Hindlimb muscle (tissue), 1 donor: ENCODE measurements at regions not wholly inside any gene's neighbourhood (a gene's known extent, or its start where the extent isn't known, plus 50 kb on each side); places are given as distances from the start of the nearest gene placed in this dataset.

ENCODE experiments used
- DNase-seq: peaks from one replicate; pipeline ENCODE4 v3.0.0-alpha.2; 2013

DNA sequence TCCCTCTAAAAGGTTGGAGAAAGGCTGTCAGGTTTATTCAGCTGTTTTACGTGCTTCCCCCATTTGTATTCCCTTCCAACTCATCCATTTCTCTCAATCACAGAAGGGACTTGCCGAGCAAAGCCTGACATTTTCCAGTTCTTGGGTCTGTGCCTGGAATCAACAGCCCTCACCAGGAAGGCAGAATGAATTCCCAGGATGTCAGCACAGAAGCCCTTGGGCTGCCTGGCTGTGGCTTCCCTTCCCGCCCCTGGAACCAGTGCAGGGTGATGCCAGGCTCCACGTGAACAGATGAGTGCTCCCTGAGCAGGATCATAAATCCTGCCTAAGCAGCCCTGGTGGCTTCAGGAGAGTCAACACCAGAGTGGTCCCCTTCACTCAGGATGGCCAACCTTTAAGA, 86.1 kb upstream of the CD83 start:
- no peak for DNase-seq

DNA sequence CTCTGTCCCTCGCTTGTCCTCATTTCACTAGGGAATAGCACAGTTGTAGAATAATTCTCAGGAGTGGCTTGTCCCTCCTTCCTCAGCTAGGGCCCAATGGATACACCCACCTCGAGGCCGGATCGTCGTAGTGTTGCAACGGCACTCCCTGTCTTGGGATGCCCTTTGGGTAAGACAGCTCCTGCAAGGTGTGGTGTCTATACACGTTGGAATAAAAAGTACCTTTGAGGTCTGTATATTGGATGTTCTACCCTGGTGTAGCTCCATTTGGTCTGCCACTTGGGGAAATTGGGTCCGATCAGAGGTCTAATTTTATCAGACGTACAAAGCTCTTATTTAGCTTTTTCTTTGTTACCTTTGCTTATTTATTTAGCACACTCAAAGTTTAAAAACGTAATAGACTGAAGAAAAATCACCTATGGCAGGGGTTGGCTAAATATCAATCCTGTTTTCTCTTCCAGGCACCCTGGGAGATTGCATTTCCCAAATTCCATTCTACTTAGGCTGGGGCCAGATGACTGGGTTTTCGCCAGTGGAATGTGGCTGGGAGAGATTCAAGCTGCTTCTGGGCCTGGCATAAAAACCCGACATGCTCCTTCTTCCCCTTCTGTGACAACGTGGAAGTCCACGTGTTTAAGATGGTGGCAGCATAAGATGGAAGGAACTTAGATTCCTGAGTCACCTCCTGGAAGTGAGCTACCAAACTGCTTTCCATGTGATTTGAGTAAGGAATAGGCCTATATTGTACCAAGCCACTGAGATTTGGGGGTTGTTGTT, 82.3 kb upstream of the CD83 start:
- DNase-seq = no peak

DNA sequence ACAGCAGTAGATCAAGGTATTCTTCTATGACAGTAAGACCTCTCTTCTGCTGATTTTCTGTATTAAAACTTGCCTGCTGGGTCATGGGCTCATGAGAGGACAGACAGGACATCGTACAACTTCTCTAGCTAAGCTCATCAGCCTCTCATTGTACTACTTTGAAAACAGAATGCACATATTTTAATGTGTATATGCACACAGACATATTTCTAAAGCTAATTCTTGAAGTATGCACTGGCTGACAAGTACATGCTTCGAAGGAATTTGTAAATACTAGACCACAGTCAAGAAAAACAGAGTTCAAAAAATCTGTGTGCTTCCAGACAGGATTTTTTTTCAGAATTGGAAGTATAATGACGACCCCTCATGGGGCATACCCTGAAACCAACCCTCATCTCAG, 81.7 kb upstream of the CD83 start:
- no peak for DNase-seq

DNA sequence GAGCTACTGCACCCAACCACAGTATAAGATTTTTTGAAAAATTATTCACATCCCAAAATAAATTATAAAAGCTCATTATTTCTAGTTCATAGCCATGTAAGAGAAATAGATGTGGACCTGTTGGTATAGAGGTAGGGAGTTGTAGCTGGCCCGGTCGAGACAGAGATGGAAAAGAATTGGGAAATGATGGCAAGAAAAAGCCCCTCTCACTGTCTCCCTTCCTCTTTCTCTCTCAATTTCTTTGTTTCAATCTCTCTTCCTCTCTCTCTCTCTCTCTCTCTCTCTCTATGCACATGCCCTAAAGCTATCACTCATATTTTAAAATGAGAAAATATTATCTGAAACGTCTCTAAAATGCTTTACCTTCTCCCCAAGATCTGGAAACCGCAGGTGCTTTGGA, 80.7 kb upstream of the CD83 start:
- no peak for DNase-seq

DNA sequence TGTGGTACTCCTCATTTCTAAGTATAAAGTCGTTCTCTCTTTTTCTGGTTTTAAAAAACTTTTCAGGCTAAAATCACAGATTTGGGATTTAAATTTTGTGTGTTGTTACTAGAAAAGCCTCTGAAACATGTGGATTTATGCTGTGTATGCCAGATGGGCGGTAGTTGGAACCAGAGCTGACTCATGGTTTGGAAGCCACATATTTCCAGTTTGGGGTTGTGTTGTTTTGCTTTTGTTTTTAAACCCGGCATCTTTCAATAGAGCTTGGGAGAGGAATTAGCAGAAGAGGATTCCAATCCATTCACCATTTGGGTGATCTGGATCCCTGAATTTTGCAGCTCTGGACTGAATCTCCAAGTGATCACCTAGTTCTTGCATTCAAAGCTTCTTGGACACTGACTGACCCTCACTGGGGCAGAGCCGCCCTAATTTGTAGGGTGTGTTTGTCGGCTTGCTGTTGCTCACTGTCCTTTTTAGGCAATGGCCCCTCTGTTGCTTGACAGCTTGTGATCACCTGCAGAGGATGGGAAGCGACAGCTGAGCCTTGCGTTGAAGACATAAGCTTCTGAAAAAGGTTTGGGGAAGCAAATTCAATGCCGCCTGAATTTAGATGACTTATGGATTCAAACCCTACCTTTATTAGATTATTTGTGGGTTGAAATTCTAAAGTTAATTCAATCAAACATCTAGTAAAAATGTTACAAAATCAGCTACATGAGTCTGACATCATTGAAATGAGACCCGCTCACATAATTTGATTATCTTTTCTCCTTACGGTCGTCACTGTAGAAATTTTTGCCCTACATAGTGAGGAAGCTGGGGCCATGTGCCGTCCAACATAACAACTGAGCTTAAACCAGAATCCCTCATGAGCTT, 79.9 kb upstream of the CD83 start:
- peak; percentile 45 for DNase-seq

DNA sequence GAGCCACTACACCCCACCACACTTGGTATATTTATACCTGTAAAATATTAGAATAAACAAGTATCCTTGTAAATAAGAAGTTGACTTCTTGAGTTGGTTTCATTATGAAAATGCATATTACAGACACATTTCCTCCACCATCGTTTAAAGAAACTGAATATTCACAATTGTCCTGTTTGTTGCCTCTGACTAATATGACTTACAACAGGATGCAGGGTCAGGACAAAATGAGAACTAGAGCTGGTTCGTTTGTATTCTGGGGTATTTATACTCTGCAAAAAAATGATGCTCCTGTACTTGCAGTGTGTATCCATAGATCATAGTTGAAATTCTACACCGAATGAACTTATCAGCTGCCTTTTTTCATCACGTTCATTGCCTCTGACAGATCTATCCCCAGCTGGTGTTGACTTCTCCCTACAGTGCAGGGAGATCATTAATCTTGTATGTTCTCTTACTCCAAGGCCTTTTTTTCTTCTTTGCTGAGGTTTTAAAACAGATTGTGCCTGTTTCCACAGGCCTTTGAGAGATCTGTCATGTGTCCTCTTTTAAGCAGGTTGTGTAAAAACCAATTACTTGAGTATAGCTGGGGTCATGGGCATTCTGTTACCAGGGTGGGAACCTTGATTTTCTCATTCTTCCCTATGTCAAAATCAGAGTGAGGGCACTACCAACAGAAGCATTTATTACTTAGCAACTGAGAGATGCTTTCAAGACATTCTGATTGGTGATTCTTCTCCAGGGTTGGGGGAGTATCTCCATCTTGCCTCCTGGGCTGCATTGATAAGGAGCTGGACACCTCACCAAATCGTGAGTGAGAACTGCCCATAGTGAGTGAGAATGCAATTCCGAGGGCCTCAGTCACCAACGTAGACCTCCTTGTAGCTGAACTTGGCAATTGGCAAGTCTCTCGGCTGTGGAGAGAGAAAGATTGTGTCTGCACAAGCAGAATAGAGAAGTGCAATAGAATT, 78.8 kb upstream of the CD83 start:
- no peak for DNase-seq

DNA sequence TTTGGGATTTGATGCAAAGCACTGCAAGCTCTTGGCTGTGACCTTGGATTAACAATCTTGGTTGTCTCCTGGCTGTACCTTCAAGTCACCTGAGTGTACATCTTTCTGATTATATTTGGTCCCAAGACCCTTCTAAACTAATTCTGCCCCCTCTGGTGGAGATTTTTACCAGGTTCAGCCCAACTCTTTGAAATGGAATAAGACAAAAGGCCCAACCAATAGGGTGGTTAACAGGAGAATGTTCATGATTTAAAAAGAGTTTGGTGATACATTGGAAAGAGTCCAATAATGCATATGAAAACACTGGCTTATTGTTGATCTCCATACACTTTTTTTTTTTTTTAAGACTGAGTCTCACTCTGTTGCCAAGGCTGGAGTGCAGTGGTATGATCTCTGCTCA, 77.5 kb upstream of the CD83 start:
- no peak for DNase-seq

DNA sequence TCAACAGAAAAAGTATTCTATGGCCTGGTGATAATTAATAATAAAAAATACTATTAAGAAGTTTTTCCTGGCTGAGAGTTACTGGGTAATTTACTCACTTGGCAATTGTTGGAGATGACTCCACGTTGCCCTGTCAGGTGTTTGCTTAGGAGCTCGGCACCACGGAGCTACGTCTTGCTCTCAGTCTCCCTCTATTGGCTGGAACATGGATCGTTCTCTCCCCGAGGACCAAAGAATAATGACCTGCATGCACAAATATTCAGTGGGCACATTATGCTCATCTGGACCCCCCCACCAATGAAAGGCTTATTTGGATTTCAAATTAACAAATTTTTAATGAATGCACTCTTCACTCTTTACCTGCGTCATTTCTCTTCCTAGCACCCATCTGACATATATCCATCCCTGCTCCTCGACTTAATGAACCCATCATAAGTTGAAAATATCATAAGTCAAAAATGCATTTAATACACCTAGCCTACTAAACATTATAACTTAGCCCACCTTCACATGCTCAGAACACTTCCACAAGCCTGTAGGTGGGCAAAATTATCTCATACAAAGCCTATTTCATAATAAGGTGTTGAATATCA, 71.0 kb upstream of the CD83 start:
- DNase-seq = no peak

DNA sequence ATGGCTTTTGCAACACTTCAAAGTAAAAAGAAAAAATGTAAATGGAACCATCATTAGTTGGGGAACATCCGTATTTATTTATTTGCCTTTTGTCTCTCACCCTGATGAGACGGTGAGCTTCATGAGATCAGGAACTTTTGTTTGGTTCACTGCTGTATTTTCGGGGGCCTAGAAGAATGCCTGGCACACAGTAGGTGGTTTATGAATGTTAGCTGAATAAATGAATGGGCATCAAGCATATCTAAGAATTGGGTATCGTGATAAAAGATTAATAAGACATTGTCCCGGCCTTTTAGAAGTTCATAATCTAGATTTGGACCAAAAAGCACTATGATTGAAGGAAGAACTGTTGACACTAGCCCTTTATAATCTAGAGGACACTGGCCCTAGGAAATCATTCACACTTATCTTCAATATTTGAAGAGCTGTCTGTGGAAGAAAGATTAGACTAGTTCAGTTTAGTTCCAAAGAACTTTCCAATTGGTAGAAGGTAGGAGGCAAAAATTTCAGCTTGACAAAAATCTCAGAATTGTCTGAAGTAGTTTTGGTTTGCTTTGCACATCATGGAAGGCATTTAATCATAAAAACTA, 70.3 kb upstream of the CD83 start:
- no peak for DNase-seq

DNA sequence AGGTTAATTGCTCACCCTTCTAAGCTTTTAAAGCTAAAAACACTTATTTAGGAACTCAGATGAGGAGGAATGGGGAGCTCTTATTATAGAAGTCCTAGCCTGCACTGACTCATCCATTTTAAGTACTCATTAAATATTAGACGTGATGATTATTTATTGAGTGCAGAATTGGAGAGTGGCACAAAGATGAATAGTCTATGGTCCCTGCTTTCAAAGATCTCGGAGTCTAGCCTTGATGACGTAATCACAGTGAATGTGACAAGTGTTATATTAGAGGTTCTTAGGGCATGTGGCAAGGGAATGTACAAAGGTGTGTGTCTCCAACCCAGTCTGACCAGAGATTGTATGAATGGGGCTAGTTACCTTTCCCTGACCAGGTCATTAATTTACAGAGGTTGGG, 68.7 kb upstream of the CD83 start:
- DNase-seq = no peak

DNA sequence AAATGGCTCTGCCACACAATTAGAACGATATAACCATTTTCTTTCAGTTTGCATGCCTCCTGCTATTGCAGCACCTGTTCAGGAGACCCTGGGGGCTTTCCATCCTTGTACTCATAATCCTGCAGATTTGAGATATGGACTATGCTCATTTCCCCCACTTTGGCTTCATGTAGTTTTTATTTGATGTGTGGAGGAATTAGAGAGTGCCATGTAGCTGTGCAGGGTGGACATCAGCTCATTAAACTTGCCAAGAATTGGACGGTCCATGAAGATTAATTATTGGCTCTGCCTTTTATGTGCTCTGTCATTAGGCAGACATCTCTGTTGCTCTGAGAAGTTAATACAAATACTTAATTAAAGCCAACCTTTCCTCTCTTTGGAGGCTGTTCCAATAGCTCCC, 66.2 kb upstream of the CD83 start:
- DNase-seq = no peak

DNA sequence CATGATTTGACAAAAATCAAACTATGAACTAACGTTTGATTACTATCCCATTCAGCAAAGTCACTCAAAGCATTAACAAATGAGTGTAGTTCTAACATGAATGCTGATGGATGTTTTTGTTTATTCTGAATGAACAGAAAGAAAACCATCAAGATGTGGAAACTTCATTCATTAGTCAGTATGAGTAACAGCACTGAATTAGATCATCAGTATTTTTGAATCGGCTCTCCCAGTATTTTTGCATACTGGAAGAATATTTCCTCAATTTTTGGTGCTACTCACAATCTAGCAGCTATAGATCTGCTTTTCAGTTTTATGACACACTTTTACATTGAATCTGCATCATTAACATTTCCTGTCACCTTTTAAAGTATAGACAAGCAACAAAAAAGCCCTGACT, 63.8 kb upstream of the CD83 start:
- no peak for DNase-seq

DNA sequence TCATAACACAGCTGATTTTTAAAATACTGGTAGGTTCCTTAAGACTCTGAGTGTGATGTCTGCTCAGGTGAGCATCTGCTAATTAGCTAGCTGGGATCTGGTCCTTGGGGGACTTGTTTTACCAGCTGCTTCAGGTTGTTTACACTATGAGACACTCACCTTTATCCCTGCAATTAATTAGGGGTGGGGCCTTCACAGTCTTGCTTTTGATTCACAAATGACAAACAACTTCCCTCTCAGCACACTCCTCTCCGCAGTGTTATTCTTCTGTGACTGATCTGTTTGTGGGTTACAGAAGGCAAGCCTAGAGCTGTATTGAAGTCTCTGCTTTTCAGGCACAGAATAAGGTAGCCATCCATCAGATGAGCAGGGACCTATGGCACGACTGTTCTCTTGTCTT, 62.0 kb upstream of the CD83 start:
- DNase-seq = no peak

DNA sequence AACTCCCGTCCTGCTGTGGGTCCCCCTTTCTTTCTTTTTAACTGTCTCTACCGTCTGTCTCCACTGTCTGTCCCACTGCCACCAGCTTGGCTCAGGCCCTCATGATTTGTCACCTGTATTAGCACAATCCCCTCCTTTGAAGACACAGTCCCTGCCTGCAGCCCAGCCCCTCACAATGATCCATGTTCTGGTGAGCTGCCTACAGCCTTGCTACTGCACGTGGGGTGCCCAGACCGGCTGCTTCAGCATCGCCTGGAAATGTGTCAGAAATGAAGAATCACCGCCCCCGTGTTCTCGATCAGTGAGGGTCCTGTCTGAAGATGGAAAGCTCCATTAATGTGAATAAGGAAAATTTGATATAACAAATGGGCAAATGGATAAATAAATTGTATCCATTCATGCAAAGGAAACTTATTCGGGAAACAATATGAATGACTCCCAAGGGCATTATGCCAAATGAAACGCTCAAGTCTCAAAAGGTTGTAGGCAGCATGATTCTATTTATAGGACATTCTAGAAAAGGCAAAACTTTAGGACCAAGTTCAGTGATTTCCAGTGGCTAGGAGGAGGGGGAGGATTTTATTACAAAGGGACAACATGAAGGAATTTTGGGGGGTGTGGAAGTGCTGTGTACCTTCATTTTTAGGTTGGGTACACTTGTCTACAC, 59.4 kb upstream of the CD83 start:
- no peak for DNase-seq

DNA sequence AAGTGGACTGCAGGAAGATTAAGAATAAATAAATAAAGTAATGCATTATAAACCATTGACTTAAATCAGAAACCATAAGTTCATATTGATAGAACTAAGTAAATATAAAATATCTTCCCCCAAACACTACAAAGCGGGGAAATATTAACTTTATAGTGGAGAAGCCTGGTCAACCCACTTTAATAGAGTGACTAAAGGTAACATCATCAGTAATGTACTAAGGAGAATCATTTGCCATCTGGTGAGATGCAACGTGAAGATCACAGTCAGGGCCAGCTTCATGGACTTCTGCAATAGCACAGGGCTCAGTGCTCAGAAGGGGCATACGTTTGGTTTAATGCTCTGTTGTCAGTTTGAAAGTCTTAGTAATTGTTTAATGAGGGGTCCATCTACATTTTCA, 58.8 kb upstream of the CD83 start:
- DNase-seq = no peak

DNA sequence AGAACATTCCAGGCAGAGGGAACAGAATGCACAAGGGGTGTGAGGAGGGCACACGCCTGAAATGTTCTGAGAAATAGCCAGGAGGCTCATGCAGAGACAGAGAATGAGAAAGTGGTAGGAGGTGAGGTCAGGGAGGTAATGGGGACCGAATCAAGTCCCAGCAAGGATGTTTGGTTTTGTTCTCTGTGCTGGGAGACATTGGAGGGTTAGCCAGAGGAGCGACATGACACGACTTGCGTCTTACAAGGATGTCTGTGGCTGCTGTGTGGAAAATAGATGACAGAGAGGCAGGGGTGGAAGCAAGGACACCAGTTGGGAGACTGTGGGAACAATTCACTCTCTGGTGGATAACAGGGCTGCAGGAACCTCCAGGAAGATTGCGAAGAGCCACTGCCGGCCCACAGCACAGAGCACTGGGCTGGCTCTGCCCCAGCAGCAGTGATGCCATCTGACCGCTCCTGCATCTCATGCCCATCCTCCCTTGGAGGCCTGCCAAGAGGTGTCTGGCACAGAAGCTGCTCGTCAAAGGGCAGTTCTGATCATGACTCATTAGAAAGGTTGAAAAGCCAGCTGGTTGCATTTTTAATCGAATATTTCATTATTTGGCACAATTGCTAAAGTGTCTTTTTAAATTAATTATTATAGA, 57.7 kb upstream of the CD83 start:
- no peak for DNase-seq

DNA sequence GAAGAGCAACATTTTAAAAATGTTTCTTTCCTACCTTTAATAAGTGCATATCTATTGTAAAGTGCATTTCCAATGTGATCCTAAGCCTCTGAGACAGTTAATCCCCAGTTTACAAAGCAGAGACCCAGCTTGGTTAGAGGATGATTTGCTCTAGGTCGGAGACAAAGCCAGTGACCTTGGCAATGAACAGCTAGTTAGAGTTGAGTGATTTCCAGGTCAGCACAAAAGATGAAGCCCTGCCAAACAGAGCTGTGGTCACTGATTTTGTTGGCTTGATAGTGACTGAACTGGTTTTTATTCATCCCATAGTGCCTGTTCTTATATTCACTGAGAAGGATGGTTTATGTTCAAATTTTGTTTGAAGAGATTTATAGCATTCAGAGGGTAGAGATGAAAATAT, 56.6 kb upstream of the CD83 start:
- no peak for DNase-seq

DNA sequence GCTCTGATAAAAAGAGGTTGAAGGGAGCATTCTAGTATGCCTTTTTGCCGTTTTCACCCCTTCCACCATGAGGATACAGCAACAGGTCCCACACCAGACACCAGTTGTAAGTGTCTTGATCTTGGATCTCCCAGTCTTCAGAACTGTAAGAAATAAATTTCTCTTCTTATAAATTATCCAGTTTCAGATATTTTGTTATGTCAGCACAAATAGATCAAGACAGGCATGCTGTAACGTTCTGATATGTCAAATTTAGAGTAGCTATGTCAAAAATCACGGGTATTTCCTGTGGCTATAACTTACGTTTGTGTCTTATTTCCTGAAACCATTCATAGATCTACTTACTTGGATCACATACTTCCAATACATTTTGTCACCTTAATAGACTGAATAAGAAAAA, 55.9 kb upstream of the CD83 start:
- no peak for DNase-seq

DNA sequence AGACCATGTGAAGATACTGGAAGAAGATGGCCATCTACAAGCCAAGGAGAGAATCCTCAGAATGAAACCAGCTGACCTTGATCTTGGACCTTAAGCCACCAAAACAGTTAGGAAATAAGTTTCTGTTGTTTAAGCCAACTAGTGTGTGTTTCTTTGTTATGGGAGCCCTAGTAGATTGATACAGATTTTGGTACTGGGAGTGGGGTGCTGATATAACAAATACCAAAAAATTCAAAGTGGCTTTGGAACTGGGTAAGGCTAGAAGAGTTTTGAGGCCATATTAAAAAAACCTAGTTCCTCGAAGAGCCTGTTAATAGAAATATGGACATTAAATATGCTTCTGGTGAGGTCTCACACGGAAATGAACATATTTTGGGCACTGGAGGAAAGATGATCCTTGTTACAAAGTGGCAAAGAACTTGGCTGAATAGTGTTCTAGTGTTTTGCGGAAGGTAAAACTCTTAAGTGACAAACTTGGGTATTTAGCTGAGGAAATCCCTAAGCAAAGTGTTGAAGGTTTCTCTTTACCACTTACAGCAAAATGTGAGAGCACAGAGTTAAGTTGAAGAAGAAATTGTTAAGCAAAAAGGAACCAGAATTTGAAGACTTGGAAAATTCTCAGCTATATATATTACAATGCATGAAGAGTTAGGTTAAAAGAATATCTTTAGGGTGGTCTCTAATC, 55.1 kb upstream of the CD83 start:
- no peak for DNase-seq

DNA sequence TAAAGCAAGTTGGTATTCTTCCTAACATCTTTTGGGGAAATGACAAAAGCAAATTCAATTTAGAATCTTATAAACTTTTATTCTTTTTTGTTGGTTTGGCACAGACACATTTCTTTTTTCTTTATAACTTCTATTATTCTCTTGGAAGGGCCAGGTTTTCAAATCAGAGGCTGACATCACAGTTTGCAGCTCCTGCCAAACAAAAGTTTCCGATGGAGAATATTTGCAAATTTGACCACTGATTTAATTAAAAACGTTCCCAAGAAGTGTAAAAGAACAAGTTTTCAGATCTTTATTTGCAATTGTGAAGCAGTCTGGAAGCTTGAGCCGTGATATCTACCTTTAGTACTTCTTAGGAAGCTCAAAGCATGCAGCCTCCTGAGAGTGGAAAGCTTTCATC, 53.8 kb upstream of the CD83 start:
- DNase-seq = peak; percentile 31
